ENCODE measurements at regions not wholly inside any gene's neighbourhood (a gene's known extent, or its start where the extent isn't known, plus 50 kb on each side); places are given as distances from the start of the nearest gene placed in this dataset.

GRCh38 chr13:80888390-80888789 lies 547.5 kb upstream of the SPRY2 start:
- no peak overlapping the region for H3K4me3 ChIP-seq
- no peaks in the 10 kb centered on the region for H3K4me1 ChIP-seq
- H3K36me3 ChIP-seq (ENCODE audit: insufficient read depth in 1 of 2, low read depth in 1 of 2), result no peaks in the 10 kb centered on the region
- no peak for DNase-seq
- no peak overlapping the region for H3K27ac ChIP-seq
- 75 to 76% (median 76%) methylated on average over 2 of the region's 2 CpGs for WGBS, 3 donors
- intact Hi-C loops (cut with DNase I), result no loop called here
- peak in 1 of 4 donors; percentile 52 for ATAC-seq
- TF ChIP-seq, protein P1, sequence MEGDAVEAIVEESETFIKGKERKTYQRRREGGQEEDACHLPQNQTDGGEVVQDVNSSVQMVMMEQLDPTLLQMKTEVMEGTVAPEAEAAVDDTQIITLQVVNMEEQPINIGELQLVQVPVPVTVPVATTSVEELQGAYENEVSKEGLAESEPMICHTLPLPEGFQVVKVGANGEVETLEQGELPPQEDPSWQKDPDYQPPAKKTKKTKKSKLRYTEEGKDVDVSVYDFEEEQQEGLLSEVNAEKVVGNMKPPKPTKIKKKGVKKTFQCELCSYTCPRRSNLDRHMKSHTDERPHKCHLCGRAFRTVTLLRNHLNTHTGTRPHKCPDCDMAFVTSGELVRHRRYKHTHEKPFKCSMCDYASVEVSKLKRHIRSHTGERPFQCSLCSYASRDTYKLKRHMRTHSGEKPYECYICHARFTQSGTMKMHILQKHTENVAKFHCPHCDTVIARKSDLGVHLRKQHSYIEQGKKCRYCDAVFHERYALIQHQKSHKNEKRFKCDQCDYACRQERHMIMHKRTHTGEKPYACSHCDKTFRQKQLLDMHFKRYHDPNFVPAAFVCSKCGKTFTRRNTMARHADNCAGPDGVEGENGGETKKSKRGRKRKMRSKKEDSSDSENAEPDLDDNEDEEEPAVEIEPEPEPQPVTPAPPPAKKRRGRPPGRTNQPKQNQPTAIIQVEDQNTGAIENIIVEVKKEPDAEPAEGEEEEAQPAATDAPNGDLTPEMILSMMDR (IDR thresholded peaks at IDR 0.05), result no peak
- no peaks in the 10 kb centered on the region for H3K27me3 ChIP-seq (ENCODE audit: insufficient read depth in 3 of 3, low read length in 2 of 3)
- no peaks in the 10 kb centered on the region for H3K9me3 ChIP-seq

DNA sequence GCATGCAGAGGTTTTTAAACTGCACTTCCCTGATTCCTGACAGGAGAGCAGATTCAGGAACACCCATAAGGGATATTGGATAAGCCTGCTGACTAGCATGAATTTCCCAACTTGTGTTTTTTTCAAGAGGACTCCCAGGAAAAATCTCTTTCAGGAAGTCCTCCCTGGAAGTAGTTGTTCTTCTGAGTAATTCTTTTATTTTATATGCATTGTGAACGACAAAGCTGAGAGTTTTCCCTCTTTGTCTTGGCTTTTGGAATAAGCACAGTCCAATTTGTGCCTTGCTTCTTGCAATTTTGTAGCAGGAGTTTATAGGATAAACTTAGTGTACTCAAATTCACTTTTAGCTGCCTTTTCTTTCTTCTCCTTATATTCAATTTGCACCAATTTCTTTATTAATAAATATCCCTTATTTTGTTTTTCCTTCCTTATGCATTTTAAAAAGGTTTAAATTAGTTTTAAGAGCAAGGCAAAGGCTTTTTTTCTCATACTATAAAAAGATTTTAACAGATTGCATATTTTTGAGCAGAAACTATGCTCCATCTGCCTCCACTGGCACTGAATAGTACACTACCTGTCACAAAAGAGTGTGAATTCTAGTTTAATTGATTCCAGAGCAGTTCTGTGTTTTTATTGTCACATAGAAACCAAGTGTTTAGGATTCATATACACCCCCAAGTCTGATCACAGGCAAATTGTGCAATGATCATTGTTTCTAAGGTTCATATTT lies 543.3 kb upstream of the SPRY2 start:
- H3K36me3 ChIP-seq (ENCODE audit: insufficient read depth in 1 of 2, low read depth in 1 of 2), result no peaks in the 10 kb centered on the region
- intact Hi-C loops (cut with DNase I), result no loop called here
- TF ChIP-seq, protein P1 (IDR thresholded peaks at IDR 0.05), result no peak
- ATAC-seq (no peak), DNase-seq (no peak)
- no peaks in the 10 kb centered on the region for H3K4me1 ChIP-seq
- H3K27ac ChIP-seq, result no peak overlapping the region
- 53 to 70% (median 64%) methylated on average over 1 of the region's 1 CpG for WGBS, 3 donors
- H3K4me3 ChIP-seq, result no peak overlapping the region
- no peaks in the 10 kb centered on the region for H3K27me3 ChIP-seq (ENCODE audit: insufficient read depth in 3 of 3, low read length in 2 of 3)
- no peaks in the 10 kb centered on the region for H3K9me3 ChIP-seq

- H3K36me3 ChIP-seq (ENCODE audit: insufficient read depth in 1 of 2, low read depth in 1 of 2), result no peaks in the 10 kb centered on the region
- H3K4me1 ChIP-seq, result no peaks in the 10 kb centered on the region
- DNase-seq (no peak), ATAC-seq (no peak)
- H3K27me3 ChIP-seq (ENCODE audit: insufficient read depth in 3 of 3, low read length in 2 of 3), result no peaks in the 10 kb centered on the region
- intact Hi-C loops (cut with DNase I), result no loop called here
- H3K27ac ChIP-seq, result no peak overlapping the region
- H3K9me3 ChIP-seq, result no peaks in the 10 kb centered on the region
- TF ChIP-seq, protein P1 (IDR thresholded peaks at IDR 0.05), result no peak
- H3K4me3 ChIP-seq, result no peak overlapping the region
These were observed 542.6 kb upstream of the SPRY2 start for GRCh38 chr13:80883545-80883944.

DNA sequence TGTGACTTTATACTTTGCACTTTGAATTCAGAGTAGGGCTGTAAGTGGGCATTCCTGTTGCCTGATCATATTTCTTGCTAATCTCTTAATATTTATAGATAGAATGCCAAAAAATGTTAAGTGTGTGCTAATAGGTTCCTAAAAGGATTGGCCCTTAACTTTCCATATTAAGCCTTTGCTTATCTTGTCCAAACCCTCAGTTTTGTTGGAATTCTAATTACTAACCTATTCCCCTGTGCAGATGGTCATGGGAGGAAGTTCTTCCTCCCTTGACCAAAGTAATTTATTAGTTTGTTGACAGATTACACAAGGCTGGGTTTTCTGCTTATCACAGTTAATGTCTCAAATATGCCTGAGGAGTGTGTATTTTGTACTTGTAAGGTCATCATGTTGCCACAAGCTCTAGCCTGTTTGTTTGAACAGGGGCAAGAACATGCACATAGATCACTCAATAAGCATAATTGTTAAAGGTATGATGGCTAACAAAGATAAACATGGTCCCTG lies 541.1 kb upstream of the SPRY2 start:
- intact Hi-C loops (cut with DNase I), result no loop called here
- H3K4me1 ChIP-seq, result no peaks in the 10 kb centered on the region
- H3K4me3 ChIP-seq, result no peak overlapping the region
- no peaks in the 10 kb centered on the region for H3K36me3 ChIP-seq (ENCODE audit: insufficient read depth in 1 of 2, low read depth in 1 of 2)
- DNase-seq, result no peak
- TF ChIP-seq, protein P1 (IDR thresholded peaks at IDR 0.05), result no peak
- ATAC-seq, result peak; percentile 9 to 64 (median 38)
- no peaks in the 10 kb centered on the region for H3K27me3 ChIP-seq (ENCODE audit: insufficient read depth in 3 of 3, low read length in 2 of 3)
- H3K27ac ChIP-seq, result no peak overlapping the region
- no peaks in the 10 kb centered on the region for H3K9me3 ChIP-seq

GRCh38 chr13:80881495-80881894 lies 540.6 kb upstream of the SPRY2 start:
- DNase-seq (no peak), ATAC-seq (no peak)
- H3K9me3 ChIP-seq, result no peaks in the 10 kb centered on the region
- no peak overlapping the region for H3K27ac ChIP-seq
- TF ChIP-seq, protein P1 (IDR thresholded peaks at IDR 0.05), result no peak
- intact Hi-C loops (cut with DNase I), result no loop called here
- H3K36me3 ChIP-seq (ENCODE audit: insufficient read depth in 1 of 2, low read depth in 1 of 2), result no peaks in the 10 kb centered on the region
- H3K27me3 ChIP-seq (ENCODE audit: insufficient read depth in 3 of 3, low read length in 2 of 3), result no peaks in the 10 kb centered on the region
- no peaks in the 10 kb centered on the region for H3K4me1 ChIP-seq
- H3K4me3 ChIP-seq, result no peak overlapping the region
